ENCODE measurements at regions not wholly inside any gene's neighbourhood (a gene's known extent, or its start where the extent isn't known, plus 50 kb on each side); places are given as distances from the start of the nearest gene placed in this dataset.

- ChIA-PET POLR2A (no interaction called here), CTCF (ENCODE audit: unreplicated experiment) (no interaction called here)
- no peaks in the 10 kb centered on the region for H3K36me3 ChIP-seq (ENCODE audit: insufficient read depth, low read length)
- no peak for TF ChIP-seq EZH2phosphoT487 (IDR thresholded peaks at IDR 0.05; ENCODE audit: borderline replicate concordance, low read depth, low read length)
- TF ChIP-seq, protein P1, sequence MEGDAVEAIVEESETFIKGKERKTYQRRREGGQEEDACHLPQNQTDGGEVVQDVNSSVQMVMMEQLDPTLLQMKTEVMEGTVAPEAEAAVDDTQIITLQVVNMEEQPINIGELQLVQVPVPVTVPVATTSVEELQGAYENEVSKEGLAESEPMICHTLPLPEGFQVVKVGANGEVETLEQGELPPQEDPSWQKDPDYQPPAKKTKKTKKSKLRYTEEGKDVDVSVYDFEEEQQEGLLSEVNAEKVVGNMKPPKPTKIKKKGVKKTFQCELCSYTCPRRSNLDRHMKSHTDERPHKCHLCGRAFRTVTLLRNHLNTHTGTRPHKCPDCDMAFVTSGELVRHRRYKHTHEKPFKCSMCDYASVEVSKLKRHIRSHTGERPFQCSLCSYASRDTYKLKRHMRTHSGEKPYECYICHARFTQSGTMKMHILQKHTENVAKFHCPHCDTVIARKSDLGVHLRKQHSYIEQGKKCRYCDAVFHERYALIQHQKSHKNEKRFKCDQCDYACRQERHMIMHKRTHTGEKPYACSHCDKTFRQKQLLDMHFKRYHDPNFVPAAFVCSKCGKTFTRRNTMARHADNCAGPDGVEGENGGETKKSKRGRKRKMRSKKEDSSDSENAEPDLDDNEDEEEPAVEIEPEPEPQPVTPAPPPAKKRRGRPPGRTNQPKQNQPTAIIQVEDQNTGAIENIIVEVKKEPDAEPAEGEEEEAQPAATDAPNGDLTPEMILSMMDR (conservative IDR thresholded peaks at IDR 0.05; ENCODE audit: low read length): no peak
- BruUV-seq (replicated peaks): no TSS peak
- no peaks in the 10 kb centered on the region for H3K79me2 ChIP-seq (ENCODE audit: insufficient read depth, low read depth, low read length)
- H3K4me1 ChIP-seq (ENCODE audit: insufficient read depth, low read length, poor library complexity, severe bottlenecking): no peaks in the 10 kb centered on the region
- DNase-seq (ENCODE audit: low spot score): no peak
- no peak overlapping the region for H3K27ac ChIP-seq (ENCODE audit: low read depth, low read length, poor library complexity, severe bottlenecking)
- no peaks in the 10 kb centered on the region for H3K9me2 ChIP-seq (ENCODE audit: insufficient read depth, low read length)
- H2AFZ ChIP-seq (ENCODE audit: low read length): no peak overlapping the region
- H3K4me2 ChIP-seq (ENCODE audit: low read length): no peak overlapping the region
- no peaks in the 10 kb centered on the region for H4K20me1 ChIP-seq (ENCODE audit: insufficient read depth, low read length)
- no peaks in the 10 kb centered on the region for H3K9me3 ChIP-seq (ENCODE audit: low read length)
- no peak overlapping the region for H3K4me3 ChIP-seq (ENCODE audit: low read depth, low read length, poor library complexity, severe bottlenecking)
- intact Hi-C loops (cut with micrococcal nuclease; ENCODE audit: unreplicated experiment): no loop called here
Observed at GRCh38 chr4:35461931-35462659, 782.2 kb downstream of the ARAP2 start.

GRCh38 chr4:35463251-35463952 lies 780.9 kb downstream of the ARAP2 start:
- BruUV-seq (replicated peaks): no TSS peak
- TF ChIP-seq, protein P1 (conservative IDR thresholded peaks at IDR 0.05; ENCODE audit: low read length): no peak
- no peak for TF ChIP-seq EZH2phosphoT487 (IDR thresholded peaks at IDR 0.05; ENCODE audit: borderline replicate concordance, low read depth, low read length)

More at GRCh38 chr4:35463251-35463952, 780.9 kb downstream of the ARAP2 start:
- Histone ChIP-seq H3K9me2 (ENCODE audit: insufficient read depth, low read length) (no peaks in the 10 kb centered on the region), H2AFZ (ENCODE audit: low read length) (no peak overlapping the region), H3K4me3 (ENCODE audit: low read depth, low read length, poor library complexity, severe bottlenecking) (no peak overlapping the region), H3K36me3 (ENCODE audit: insufficient read depth, low read length) (no peaks in the 10 kb centered on the region), H3K79me2 (ENCODE audit: insufficient read depth, low read depth, low read length) (no peaks in the 10 kb centered on the region), H4K20me1 (ENCODE audit: insufficient read depth, low read length) (no peaks in the 10 kb centered on the region), H3K27ac (ENCODE audit: low read depth, low read length, poor library complexity, severe bottlenecking) (no peak overlapping the region), H3K9me3 (ENCODE audit: low read length) (no peaks in the 10 kb centered on the region), H3K4me2 (ENCODE audit: low read length) (no peak overlapping the region), H3K4me1 (ENCODE audit: insufficient read depth, low read length, poor library complexity, severe bottlenecking) (no peaks in the 10 kb centered on the region)
- CTCF ChIA-PET (ENCODE audit: unreplicated experiment): no interaction called here
- POLR2A ChIA-PET: interaction anchor here (0.6 kb wide), 1 partner anchor 812 kb away, joined by 3 read pairs; no protein-coding TSS in a partner anchor
- intact Hi-C loops (cut with micrococcal nuclease; ENCODE audit: unreplicated experiment): no loop called here
- DNase-seq (ENCODE audit: low spot score): no peak
